ENCODE measurements at regions not wholly inside any gene's neighbourhood (a gene's known extent, or its start where the extent isn't known, plus 50 kb on each side); places are given as distances from the start of the nearest gene placed in this dataset.
"Not testable (repeated sequence)": the region's sequence is repeated elsewhere in the genome, so short reads cannot be mapped to it uniquely, and the experiment has no call there.

- DNase-seq, result no peak
Observed at GRCh38 chr1:166307261-166308188, 140.7 kb upstream of the FAM78B start.

GRCh38 chr1:166316306-166316705 lies 149.5 kb upstream of the FAM78B start:
- not testable (repeated sequence) for DNase-seq

GRCh38 chr1:166322470-166322869 lies 155.7 kb upstream of the FAM78B start:
- DNase-seq, result no peak

DNA sequence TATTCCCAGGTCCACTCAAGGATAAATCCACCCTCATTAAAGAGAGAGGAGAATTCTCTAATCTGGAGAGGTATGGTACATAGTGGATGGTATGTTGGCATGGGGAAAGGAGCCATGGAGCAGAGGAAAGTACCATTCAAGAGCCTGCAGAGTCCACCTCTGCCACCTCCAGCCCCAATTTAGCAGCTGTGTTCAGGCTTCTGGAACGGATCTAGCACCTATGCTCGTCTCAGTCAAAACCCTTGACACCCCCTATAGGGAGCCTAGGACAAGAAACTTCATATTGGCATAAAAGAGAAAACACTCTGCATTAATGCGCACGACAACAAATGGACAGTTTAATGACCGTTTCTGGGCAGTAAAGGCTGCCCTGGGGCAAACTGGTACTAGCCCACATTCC lies 161.1 kb upstream of the FAM78B start:
- no peak for DNase-seq

- DNase-seq, result no peak
Observed at GRCh38 chr1:166328956-166329355, 162.2 kb upstream of the FAM78B start.

DNA sequence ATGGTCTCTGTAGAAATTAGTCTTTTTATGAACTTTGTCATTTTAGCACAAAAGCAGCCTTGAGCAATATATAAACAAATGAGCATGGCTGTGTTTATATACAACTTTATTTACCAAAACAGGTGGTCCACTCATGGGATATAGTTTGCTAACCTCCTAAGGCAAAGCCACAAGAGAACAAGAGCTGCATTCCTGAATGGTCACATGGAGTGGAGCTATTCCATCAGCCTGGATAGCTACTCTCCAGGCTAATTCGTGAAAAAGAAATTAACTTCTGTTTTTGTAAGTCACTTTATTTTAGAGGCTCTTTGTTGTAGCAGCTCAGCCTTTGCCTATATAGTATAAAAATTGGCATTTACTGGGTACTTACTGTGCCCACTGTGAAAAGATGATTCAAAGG lies 163.3 kb upstream of the FAM78B start:
- no peak for DNase-seq

- no peak for DNase-seq
Observed at GRCh38 chr1:166338105-166338504, 171.3 kb upstream of the FAM78B start.

DNA sequence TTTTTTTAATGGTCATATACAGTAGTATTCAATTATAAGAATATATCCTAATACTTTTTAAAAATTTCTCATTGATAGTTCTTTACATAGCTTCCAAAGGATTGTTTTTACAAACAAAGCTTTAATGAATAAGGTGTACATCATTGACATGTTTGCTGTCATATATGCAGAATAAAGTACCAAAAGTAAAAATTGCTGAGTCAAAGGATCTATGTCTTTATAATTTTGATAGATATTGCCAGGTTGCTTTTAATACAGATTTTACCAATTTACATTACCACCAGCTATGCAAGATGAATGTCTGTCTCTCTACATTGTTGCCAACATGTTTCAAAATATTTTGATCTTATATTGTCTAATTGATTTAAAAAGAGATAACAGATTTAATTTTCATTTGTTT lies 173.9 kb upstream of the FAM78B start:
- no peak for DNase-seq

GRCh38 chr1:166343276-166343675 lies 176.5 kb upstream of the FAM78B start:
- DNase-seq, result no peak

- no peak for DNase-seq
Observed at GRCh38 chr1:166350490-166350889, 183.7 kb upstream of the FAM78B start.

GRCh38 chr1:166351676-166352075 lies 184.9 kb upstream of the FAM78B start:
- no peak for DNase-seq

DNA sequence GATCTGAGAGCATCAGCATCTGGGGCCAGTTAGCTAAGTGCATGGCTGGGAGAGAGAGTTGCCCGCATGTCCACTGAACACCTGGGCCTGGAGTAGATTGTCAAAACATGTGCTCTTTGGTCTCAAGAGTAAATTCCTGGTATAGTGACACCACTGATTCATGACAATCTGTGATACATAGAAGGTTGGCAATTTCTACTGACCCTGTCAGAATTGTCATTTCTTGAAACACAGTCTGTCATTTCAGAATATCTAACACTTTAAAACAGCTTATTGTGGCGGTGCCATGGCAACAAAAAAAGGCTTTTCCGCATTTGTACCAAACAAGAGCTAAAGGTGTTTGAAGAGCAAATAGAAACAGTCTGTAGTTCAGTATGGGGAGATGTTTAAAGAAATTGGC lies 186.4 kb upstream of the FAM78B start:
- DNase-seq, result no peak

DNA sequence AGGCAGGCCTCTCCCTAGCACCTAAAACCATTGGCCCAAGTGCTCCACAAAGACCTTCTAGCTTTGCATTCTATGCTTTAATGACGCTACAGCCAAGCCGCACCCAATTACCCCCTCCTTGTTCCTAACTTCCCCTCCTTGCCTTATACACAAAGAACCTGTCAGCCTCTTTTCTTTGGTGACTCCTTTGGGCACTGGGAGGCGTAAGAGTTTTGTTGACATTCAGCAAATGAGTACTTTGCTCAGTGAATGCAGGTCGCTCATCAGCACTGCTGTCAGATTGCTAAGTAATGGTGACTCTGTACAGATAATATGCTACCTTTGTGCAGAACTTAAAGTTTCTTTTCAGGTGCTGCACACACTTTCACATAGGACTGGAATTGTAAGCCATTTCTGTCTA lies 187.6 kb upstream of the FAM78B start:
- no peak for DNase-seq

DNA sequence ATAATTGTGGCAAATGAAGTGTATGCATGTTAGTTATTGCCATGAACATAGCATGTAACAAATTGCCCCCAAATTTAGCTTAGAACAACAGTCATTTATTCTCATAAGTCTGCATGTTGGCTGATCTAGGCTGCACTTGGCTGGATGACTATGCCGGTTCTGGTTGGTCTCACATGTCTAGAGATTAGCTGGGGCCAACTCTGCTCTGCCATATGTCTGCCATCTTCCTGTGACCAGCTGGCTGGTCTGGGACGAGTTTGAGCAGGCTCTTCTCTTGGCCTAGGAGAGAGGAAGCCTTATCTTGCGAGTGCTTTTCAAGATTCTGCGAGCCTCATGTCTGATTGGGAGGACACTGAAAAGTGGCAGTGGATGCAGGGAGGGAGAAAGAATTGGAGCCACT lies 198.3 kb upstream of the FAM78B start:
- no peak for DNase-seq

GRCh38 chr1:166368030-166368429 lies 201.2 kb upstream of the FAM78B start:
- DNase-seq, result no peak

GRCh38 chr1:166377896-166378295 lies 211.1 kb upstream of the FAM78B start:
- DNase-seq, result no peak

DNA sequence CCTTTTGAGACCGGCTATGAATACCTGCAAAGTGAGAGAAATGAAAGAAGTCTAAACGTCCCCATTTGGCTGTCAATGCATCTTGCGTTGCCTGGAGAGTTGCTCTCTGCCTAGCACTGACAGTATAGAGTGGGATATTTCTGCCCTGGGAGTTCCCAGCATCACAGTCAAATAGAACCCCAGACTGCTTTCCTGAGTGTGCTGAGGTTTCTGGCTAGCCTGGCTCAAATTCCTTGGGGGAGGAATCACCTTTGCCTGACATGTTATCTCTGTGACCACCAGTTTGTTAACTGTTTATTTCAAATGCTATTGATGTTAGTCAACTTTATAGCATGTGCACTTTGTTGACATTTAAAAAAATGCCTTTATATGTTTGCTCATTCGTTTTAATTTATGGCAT lies 212.0 kb upstream of the FAM78B start:
- DNase-seq, result no peak

GRCh38 chr1:166379447-166379846 lies 212.6 kb upstream of the FAM78B start:
- no peak for DNase-seq

- DNase-seq, result no peak
Observed at GRCh38 chr1:166383137-166383536, 216.3 kb upstream of the FAM78B start.

DNA sequence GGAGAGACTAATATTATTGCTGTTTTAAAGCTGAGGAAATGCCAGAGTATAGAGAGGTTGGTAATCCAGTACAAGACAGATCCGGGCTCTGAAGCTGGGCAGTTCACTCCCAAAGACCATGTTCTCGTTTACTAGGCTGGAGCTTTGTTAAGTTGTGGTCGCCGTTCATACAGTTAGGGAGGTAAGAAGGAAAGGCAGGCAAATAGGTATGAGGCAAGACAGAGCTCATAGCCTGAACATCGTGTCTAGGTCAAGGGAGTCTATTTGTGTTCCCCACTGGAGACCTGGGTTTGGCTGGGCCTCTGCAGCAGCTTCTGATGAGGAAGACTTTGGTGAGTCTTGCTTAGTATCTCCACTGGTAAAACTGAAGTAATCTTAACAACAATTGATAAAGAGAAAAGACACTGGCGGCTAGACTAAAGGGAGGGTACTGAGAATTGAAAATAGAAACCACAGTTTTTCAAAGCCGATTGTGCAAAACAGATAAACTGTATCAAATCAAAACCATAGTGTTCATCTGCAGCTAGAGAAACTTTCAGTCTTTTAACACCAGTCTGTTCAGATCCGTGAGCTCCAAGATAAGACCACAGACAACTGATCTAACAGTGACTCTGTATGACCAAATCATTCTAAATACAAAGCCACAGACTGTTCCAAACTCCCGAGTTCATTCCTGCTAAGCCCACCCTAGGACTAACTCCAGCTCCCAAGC lies 217.0 kb upstream of the FAM78B start:
- no peak for DNase-seq

DNA sequence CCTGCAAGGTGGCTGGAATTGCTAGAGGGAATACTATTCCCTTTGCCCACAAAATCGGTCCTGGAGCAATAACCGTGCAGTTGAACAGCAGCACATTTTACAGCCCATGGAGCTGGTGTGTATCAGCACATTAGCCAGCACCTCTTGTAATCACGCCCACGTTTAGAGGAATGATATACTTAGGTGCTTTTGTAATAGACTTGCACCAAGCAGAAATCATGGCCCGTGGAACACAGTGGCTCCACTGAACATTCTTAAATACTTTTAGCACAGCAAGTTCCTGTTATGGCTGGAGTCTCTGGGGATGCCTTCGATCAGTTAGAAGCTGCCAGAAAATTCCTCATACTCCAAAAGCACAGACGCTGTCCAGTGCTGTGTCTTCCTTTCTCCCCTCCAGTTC lies 218.1 kb upstream of the FAM78B start:
- no peak for DNase-seq

DNA sequence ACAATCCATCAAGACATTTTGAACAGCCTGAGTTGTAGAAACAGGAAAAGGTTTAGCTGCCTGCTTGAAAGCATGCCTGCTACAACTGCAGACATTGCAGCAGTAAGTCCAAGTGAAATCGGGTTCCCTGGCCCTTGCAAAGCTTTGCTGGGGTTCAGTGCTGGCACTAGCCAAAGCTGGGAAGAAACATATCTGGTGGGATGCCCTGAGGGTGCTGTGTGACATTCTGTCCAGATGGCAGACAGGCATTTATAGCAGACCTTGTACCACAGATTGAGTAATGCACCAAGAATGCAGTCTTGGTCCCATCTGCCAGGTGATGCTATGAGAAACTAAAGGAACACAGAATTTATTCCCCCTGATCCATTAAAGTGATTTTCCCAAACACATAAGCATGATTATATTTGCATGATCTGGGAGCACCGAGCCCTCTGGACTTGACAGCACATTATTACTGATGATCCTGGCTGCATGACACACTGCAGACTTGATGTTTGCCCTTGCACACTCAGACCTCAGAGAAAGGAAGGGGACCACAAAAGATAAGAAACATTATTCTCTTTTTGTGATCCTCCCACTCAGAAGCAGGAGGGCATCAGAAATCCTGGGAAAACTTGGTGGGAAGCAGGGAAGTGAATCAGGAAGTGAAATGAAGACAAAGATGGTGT lies 223.7 kb upstream of the FAM78B start:
- DNase-seq, result no peak

DNA sequence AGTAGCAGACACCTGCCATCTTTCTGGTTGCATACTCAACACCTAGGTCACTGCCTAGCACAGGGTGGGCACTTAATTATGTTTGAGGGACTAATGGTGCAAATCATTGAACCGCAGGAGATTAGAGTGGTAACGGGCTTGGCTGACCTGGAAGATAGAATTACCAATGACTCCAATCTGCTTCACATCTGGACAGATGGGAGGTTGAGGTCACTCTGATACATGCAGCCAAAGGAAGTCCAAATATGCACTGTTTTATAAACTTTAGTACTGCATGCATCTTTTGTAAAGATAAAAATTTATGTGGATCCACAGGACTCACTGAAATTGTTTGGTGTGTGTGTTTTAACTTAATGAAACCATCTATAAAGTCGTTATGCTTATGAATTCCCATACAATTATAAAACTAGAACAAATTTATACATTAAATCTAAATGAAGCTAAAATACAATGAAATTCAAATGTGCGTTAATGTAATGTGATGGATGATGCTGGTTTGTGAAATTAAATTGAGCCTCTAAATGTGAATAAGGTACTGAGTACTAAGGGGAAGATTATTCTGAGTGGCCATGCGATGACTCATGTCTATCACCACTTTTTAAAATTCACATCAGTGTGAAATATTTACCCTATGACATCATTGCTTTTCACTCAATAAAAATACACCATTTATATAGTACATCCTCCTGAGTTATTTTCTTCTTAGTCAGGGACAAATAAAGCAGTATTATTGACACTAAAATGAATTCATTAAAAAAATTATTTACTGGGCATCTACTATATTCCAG lies 224.7 kb upstream of the FAM78B start:
- DNase-seq, result no peak

All from Kasumi-1 (cell line).